HUES48 (cell line): ENCODE measurements at regions not wholly inside any gene's neighbourhood (a gene's known extent, or its start where the extent isn't known, plus 50 kb on each side); places are given as distances from the start of the nearest gene placed in this dataset.

ENCODE experiments used
- H3K27ac ChIP-seq: one replicate; pipeline ENCODE4 v1.7.0; 2013; ENCODE audit warnings: low read depth, low read length, inconsistent platforms
- H3K27me3 ChIP-seq: 2 replicates; pipeline ENCODE4 v1.6.1; 2013; ENCODE audit warnings: mild to moderate bottlenecking, low read length; ENCODE audit not compliant: control insufficient read depth, insufficient read depth
- H3K36me3 ChIP-seq: 2 replicates; pipeline ENCODE4 v1.6.1; 2013; ENCODE audit warnings: low read length; ENCODE audit not compliant: control insufficient read depth, insufficient read depth
- H3K4me1 ChIP-seq: 2 replicates; pipeline ENCODE4 v1.6.1; 2013; ENCODE audit warnings: mild to moderate bottlenecking, low read length; ENCODE audit not compliant: control insufficient read depth, insufficient read depth
- H3K4me3 ChIP-seq: 2 replicates; pipeline ENCODE4 v1.5.1; 2013; ENCODE audit warnings: mild to moderate bottlenecking, low read depth, low read length
- H3K9ac ChIP-seq: 2 replicates; pipeline ENCODE4 v1.6.1; 2013; ENCODE audit warnings: mild to moderate bottlenecking, low read depth, low read length, moderate library complexity
- H3K9me3 ChIP-seq: 2 replicates; pipeline ENCODE4 v1.6.1; 2013; ENCODE audit warnings: low read length; ENCODE audit not compliant: control insufficient read depth, insufficient read depth

DNA sequence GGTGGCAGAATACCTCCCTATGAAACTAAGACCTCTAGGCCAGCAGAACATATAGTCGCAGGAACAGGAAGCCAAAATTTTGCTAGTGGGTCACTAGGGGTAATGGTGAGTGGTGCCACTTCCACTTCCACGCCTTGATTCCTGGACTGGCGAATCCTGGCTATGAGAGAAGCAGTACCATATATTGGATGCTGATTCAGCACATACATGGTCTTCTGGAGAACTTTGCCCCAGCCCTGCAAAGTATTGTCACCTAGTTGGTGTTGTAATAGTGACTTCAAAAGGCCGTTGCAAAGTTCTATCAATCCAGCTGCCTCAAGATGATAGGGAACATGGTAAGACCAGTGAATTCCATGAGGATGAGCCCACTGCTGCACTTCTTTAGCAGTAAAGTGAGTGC is 769.8 kb upstream of the GYPC start:
- Histone ChIP-seq H3K9ac (no peak overlapping the region), H3K9me3 (peaks cover 13% of the 10 kb centered on the region), H3K27ac (no peak overlapping the region), H3K4me1 (no peaks in the 10 kb centered on the region), H3K4me3 (no peak overlapping the region), H3K27me3 (no peaks in the 10 kb centered on the region), H3K36me3 (no peaks in the 10 kb centered on the region)

DNA sequence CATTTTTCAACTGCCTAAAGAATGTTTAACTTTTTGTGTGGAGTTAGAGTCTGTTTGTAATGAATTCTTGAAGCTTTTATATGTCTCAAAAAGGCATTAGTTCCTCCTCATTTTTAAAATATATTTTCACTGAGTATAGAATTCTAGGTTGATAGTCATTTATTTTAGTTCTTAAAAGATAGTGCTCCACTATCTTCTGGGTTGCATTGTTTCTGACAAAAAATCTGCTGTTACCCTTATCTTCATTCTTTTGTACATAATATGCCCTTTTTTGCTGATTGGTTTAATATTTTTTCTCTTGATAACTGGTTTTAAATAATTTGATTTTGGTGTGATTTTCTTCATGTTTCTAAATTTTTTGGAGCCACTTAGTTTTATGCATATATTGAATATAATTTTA is 754.7 kb upstream of the GYPC start:
- Histone ChIP-seq H3K36me3 (no peaks in the 10 kb centered on the region), H3K27ac (no peak overlapping the region)

DNA sequence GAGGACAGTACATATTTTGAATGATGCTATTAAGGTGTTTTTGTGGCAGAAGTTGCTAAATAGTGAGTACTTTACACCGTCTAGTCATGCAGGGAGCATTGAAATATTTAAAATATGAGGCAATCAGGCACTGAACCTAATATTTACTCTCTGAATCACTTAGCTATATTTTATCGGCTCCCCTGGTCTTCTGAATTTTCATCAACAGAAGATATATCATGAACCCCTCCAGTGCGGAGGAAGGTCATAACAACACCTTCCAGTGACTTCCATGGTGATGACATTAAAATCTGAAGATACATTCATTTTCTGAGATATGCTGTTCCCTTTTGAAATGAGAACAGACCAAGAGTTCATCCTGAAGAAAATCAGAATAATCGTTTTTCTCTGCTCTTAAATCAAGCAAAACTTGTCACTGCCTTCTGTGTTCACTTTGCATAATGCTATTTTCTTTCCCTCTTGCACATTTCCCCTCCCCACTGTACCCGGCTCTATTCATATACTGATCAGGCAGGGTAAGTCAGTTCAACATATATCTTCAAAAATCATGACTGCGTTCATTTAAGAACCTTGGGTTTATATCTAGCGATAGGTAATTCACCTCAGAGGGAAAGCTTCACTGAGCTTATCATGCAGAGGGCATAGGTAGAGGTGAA is 729.9 kb upstream of the GYPC start:
- no peaks in the 10 kb centered on the region for H3K9me3 ChIP-seq
- H3K27ac ChIP-seq, result no peak overlapping the region
- no peak overlapping the region for H3K4me3 ChIP-seq
- H3K27me3 ChIP-seq, result no peaks in the 10 kb centered on the region
- no peaks in the 10 kb centered on the region for H3K36me3 ChIP-seq
- H3K4me1 ChIP-seq, result no peaks in the 10 kb centered on the region
- no peak overlapping the region for H3K9ac ChIP-seq

More for the DNA sequence above, 754.7 kb upstream of the GYPC start:
- Histone ChIP-seq H3K4me3 (no peak overlapping the region), H3K4me1 (no peaks in the 10 kb centered on the region), H3K9me3 (peaks cover 43% of the 10 kb centered on the region), H3K9ac (no peak overlapping the region), H3K27me3 (no peaks in the 10 kb centered on the region)

DNA sequence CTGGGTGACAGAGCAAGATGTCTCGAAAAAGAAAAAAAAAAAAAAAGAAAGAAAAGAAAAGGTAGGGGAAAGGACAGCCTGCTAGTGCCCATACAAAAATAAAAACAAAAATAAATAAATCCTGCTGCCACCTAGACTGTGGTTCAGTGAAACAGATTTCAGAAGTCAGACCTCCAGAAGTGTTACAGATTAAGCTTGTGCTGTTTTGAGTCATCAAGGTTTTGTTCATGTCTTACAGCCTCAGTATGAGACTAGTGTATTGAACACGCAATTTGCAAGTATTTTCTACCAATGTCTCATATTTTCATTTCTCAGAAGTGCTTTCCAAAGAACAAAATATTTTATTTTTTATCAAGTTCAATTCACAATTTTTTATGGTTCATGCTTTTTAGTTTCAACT is 720.4 kb upstream of the GYPC start:
- H3K36me3 ChIP-seq, result no peaks in the 10 kb centered on the region
- H3K9me3 ChIP-seq, result no peaks in the 10 kb centered on the region; the same call in none of the 2 replicates
- H3K27me3 ChIP-seq, result no peaks in the 10 kb centered on the region
- no peak overlapping the region for H3K9ac ChIP-seq
- H3K4me3 ChIP-seq, result no peak overlapping the region
- no peaks in the 10 kb centered on the region for H3K4me1 ChIP-seq
- H3K27ac ChIP-seq, result no peak overlapping the region

GRCh38 chr2:125942585-125943424 is 713.2 kb upstream of the GYPC start:
- Histone ChIP-seq H3K36me3 (no peaks in the 10 kb centered on the region), H3K9me3 (peaks cover 29% of the 10 kb centered on the region), H3K9ac (no peak overlapping the region), H3K4me1 (no peaks in the 10 kb centered on the region), H3K4me3 (no peak overlapping the region), H3K27ac (no peak overlapping the region), H3K27me3 (no peaks in the 10 kb centered on the region)

DNA sequence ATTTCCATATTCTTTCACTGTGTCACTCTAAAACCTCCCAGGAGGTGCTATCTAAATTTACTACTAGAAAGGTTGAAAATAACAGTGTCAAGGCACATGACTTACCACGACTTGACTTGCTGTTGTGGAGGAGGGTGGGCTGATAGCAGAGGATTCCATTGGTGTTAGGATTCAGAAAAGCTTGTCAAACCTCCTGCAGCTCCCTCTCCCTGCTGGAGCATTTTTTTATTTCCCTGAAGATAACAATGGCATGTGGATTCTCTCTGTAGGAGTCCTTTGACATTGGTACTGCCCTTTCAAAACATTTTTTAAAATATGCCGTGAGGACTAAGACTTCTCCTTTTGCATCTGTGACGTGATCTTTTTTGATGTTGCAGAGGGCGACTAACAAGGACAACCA is 696.9 kb upstream of the GYPC start:
- Histone ChIP-seq H3K27ac (peak overlapping the region; percentile 72), H3K27me3 (peaks cover 52% of the 10 kb centered on the region), H3K9me3 (peaks cover 3% of the 10 kb centered on the region; the same call in 1 of the 2 replicates), H3K9ac (no peak overlapping the region), H3K4me1 (peaks cover 19% of the 10 kb centered on the region), H3K36me3 (no peaks in the 10 kb centered on the region), H3K4me3 (0 out of 2 replicates have a peak overlapping the region, but pooled peaks have one; percentile 1)

DNA sequence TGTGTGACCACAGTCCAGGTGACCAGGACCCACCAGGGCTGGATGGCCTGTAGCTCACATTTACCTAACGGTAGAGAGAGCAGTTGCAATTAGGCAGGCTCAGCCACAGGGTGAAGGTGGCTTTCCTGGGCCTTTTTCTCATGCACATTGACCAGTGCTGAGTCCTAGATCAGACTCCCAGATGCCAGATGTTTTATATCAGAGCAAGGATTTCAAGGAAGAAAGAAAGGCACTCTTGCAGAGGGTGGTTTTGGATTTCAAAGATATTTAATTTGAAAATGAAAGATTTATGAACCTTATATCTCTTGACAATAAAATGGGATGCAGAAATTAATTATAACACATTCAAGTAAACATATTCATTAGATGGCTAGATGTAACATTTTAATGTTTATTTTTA is 694.2 kb upstream of the GYPC start:
- Histone ChIP-seq H3K4me3 (no peak overlapping the region), H3K27ac (no peak overlapping the region), H3K4me1 (peaks cover 19% of the 10 kb centered on the region), H3K9me3 (no peaks in the 10 kb centered on the region), H3K27me3 (peaks cover 50% of the 10 kb centered on the region), H3K36me3 (no peaks in the 10 kb centered on the region), H3K9ac (no peak overlapping the region)

GRCh38 chr2:125979886-125980285 is 676.1 kb upstream of the GYPC start:
- H3K36me3 ChIP-seq, result no peaks in the 10 kb centered on the region
- no peaks in the 10 kb centered on the region for H3K4me1 ChIP-seq
- no peak overlapping the region for H3K9ac ChIP-seq
- H3K27ac ChIP-seq, result no peak overlapping the region
- no peaks in the 10 kb centered on the region for H3K9me3 ChIP-seq
- H3K4me3 ChIP-seq, result no peak overlapping the region
- H3K27me3 ChIP-seq, result no peaks in the 10 kb centered on the region

GRCh38 chr2:125983364-125983763 is 672.6 kb upstream of the GYPC start:
- no peak overlapping the region for H3K27ac ChIP-seq
- no peaks in the 10 kb centered on the region for H3K36me3 ChIP-seq
- H3K4me3 ChIP-seq, result no peak overlapping the region
- H3K9ac ChIP-seq, result no peak overlapping the region
- no peaks in the 10 kb centered on the region for H3K4me1 ChIP-seq
- no peaks in the 10 kb centered on the region for H3K27me3 ChIP-seq
- H3K9me3 ChIP-seq, result no peaks in the 10 kb centered on the region

- Histone ChIP-seq H3K4me1 (peaks cover 26% of the 10 kb centered on the region), H3K27me3 (no peaks in the 10 kb centered on the region), H3K9ac (no peak overlapping the region), H3K36me3 (no peaks in the 10 kb centered on the region), H3K4me3 (no peak overlapping the region), H3K27ac (no peak overlapping the region), H3K9me3 (no peaks in the 10 kb centered on the region)
Measured at GRCh38 chr2:126029316-126029715, 626.6 kb upstream of the GYPC start.

DNA sequence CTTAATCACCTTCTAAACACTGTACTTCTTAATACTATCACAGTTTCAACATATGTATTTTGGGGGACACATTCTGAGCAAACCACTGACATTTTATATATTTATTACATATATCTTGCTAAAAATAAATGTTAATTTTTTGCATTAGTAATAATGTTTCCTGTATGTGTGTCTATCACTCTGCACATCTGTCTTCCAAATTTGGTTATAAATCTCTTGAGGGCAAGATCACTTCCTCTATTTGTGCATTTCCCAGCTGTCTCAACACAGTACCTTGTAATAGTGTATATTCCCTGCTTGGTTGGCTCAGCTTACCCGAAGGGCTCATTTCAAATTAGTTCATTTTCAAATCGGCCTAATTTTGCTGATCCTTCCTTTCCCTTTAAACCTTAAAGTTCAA is 617.1 kb upstream of the GYPC start:
- H3K36me3 ChIP-seq, result no peaks in the 10 kb centered on the region
- no peak overlapping the region for H3K27ac ChIP-seq
- no peak overlapping the region for H3K9ac ChIP-seq
- H3K27me3 ChIP-seq, result no peaks in the 10 kb centered on the region
- no peaks in the 10 kb centered on the region for H3K9me3 ChIP-seq
- H3K4me3 ChIP-seq, result no peak overlapping the region
- no peaks in the 10 kb centered on the region for H3K4me1 ChIP-seq
